ENCODE measurements at regions not wholly inside any gene's neighbourhood (a gene's known extent, or its start where the extent isn't known, plus 50 kb on each side); places are given as distances from the start of the nearest gene placed in this dataset.

DNA sequence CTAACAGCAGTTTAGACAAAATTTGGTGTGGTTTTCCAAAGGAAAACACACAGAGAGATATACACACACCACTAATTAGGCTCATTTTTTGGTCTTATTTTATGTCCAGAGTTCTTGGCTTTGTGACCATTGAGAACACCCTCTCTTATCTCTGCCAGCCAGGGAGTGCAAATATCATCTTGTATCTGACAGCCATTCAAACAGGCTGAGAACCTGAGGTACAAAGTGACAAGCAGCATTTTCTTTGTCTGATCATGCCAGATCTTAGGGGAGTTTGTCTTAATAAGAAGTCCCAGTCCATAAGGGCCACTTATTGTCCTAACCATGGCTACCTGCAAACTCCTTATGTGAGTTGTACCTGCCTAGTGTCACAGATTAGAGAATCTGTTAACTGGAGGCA is 1165.2 kb downstream of the BRINP3 start:
- TF ChIP-seq TEAD4 (IDR thresholded peaks at IDR 0.05): no peak
- TF ChIP-seq, protein P1, sequence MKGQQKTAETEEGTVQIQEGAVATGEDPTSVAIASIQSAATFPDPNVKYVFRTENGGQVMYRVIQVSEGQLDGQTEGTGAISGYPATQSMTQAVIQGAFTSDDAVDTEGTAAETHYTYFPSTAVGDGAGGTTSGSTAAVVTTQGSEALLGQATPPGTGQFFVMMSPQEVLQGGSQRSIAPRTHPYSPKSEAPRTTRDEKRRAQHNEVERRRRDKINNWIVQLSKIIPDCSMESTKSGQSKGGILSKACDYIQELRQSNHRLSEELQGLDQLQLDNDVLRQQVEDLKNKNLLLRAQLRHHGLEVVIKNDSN (IDR thresholded peaks at IDR 0.05): no peak
- TF ChIP-seq RAD21 (IDR thresholded peaks at IDR 0.05; ENCODE audit: low read depth): no peak
- TF ChIP-seq NFIC (IDR thresholded peaks at IDR 0.05): no peak
- TF ChIP-seq ZBTB7A (IDR thresholded peaks at IDR 0.05; ENCODE audit: low read depth): no peak
- no peak for TF ChIP-seq TAF1 (IDR thresholded peaks at IDR 0.05; ENCODE audit: low read depth)
- TF ChIP-seq, protein P2, sequence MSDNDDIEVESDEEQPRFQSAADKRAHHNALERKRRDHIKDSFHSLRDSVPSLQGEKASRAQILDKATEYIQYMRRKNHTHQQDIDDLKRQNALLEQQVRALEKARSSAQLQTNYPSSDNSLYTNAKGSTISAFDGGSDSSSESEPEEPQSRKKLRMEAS (IDR thresholded peaks at IDR 0.05): no peak
- no peak for TF ChIP-seq TCF12 (IDR thresholded peaks at IDR 0.05; ENCODE audit: low read depth)
- no peak for TF ChIP-seq CREB1 (IDR thresholded peaks at IDR 0.05; ENCODE audit: low read depth)
- TF ChIP-seq YY1 (IDR thresholded peaks at IDR 0.05; ENCODE audit: low read depth): no peak

DNA sequence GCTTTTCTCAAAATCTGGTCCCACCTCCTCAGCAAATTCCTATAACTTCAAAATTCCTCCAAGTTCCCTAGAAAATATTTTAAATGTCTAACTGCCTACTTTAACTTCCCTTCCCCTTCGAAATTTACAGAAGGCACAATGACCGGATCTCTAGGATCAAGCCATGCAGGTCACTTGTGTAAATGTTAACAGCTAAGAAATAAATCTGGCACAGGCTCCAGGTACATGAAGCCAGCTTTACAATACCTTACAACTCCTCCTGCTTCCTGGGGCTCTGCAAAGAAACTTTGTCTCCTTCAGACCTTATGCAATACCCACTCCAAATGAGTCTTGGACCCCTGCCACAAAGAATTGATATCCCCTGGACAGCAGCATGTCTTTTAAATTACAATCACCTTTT is 1164.2 kb downstream of the BRINP3 start:
- TF ChIP-seq EGR1 (IDR thresholded peaks at IDR 0.05): no peak
- TF ChIP-seq YY1 (IDR thresholded peaks at IDR 0.05; ENCODE audit: low read depth): no peak
- no peak for TF ChIP-seq ZBTB7A (IDR thresholded peaks at IDR 0.05; ENCODE audit: low read depth)
- TF ChIP-seq TAF1 (IDR thresholded peaks at IDR 0.05; ENCODE audit: low read depth): no peak
- TF ChIP-seq, protein P3, sequence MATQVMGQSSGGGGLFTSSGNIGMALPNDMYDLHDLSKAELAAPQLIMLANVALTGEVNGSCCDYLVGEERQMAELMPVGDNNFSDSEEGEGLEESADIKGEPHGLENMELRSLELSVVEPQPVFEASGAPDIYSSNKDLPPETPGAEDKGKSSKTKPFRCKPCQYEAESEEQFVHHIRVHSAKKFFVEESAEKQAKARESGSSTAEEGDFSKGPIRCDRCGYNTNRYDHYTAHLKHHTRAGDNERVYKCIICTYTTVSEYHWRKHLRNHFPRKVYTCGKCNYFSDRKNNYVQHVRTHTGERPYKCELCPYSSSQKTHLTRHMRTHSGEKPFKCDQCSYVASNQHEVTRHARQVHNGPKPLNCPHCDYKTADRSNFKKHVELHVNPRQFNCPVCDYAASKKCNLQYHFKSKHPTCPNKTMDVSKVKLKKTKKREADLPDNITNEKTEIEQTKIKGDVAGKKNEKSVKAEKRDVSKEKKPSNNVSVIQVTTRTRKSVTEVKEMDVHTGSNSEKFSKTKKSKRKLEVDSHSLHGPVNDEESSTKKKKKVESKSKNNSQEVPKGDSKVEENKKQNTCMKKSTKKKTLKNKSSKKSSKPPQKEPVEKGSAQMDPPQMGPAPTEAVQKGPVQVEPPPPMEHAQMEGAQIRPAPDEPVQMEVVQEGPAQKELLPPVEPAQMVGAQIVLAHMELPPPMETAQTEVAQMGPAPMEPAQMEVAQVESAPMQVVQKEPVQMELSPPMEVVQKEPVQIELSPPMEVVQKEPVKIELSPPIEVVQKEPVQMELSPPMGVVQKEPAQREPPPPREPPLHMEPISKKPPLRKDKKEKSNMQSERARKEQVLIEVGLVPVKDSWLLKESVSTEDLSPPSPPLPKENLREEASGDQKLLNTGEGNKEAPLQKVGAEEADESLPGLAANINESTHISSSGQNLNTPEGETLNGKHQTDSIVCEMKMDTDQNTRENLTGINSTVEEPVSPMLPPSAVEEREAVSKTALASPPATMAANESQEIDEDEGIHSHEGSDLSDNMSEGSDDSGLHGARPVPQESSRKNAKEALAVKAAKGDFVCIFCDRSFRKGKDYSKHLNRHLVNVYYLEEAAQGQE (IDR thresholded peaks at IDR 0.05; ENCODE audit: low read depth): no peak
- no peak for TF ChIP-seq FOXM1 (IDR thresholded peaks at IDR 0.05; ENCODE audit: borderline replicate concordance, low read depth)
- TF ChIP-seq NFIC (IDR thresholded peaks at IDR 0.05): no peak
- no peak for TF ChIP-seq CEBPB (IDR thresholded peaks at IDR 0.05)
- no peak for TF ChIP-seq EP300 (IDR thresholded peaks at IDR 0.05; ENCODE audit: borderline replicate concordance)
- TF ChIP-seq, protein P2 (IDR thresholded peaks at IDR 0.05): no peak
- TF ChIP-seq RAD21 (IDR thresholded peaks at IDR 0.05; ENCODE audit: low read depth): no peak
- no peak for TF ChIP-seq TCF12 (IDR thresholded peaks at IDR 0.05; ENCODE audit: low read depth)
- TF ChIP-seq, protein P1 (IDR thresholded peaks at IDR 0.05): no peak
- TF ChIP-seq TEAD4 (IDR thresholded peaks at IDR 0.05): no peak
- TF ChIP-seq CREB1 (IDR thresholded peaks at IDR 0.05; ENCODE audit: low read depth): no peak

DNA sequence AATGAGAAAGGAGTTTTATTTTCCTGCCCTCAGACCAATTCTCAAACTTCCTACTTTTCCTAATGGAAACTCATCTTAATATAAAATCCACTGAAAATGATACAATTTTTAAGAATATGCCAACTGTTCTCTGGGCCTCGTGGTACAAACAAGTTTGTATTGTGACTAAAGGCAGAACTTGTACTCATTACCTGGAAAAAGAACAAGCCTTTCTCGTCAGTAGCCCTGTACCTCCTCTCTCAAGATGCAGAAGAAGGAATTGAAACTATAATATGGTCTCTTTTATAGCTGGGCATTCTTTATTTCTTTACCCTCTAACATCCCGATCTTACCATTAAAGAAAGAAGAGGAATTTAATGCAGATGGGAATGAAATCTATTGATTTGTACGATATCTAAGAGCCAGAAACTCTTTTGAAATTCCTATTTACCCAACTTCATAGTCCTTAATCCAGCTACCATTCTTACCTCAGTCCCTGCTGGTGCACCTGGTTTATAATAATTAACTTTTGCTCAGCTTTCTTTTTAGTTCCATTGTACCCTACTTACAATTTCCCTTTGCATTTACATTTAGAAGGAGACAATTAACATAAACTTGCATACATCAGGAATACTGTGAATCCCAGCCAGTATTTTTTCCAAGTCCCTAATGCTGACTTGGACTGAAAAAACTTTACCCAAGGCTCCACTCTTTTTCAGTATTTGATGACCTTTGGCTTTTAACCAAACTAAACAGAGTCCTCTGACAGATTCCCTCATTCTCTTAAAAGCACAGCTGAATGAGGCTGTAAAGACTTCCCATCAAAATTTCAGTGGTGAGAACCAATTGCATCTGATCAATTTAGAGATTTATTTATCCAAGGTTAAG is 1162.4 kb downstream of the BRINP3 start:
- no peak for TF ChIP-seq EGR1 (IDR thresholded peaks at IDR 0.05)

DNA sequence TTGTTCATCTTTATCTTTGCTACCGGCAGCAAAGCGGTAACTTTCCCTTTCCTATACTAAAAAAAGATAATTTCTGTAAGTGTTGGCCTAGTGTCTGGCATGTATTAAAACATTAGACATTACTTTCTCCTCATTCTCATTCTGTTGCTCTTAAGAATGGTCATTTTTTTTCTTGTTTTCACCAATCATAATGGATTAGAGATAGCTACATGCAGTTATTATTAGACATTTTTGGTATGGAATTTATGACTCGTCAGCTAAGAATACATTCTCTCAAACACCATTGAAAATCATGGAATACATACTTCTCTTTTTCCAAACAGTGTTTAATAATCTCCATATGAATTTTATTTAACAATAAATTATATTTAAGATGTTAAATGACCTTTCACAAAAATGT is 1154.6 kb downstream of the BRINP3 start:
- no peak for TF ChIP-seq TAF1 (IDR thresholded peaks at IDR 0.05; ENCODE audit: low read depth)
- TF ChIP-seq RAD21 (IDR thresholded peaks at IDR 0.05; ENCODE audit: low read depth): no peak
- TF ChIP-seq, protein P2 (IDR thresholded peaks at IDR 0.05): no peak
- no peak for TF ChIP-seq CREB1 (IDR thresholded peaks at IDR 0.05; ENCODE audit: low read depth)
- no peak for TF ChIP-seq YY1 (IDR thresholded peaks at IDR 0.05; ENCODE audit: low read depth)
- TF ChIP-seq NFIC (IDR thresholded peaks at IDR 0.05): no peak
- TF ChIP-seq TEAD4 (IDR thresholded peaks at IDR 0.05): no peak
- no peak for TF ChIP-seq CEBPB (IDR thresholded peaks at IDR 0.05)
- TF ChIP-seq ZBTB7A (IDR thresholded peaks at IDR 0.05; ENCODE audit: low read depth): no peak
- TF ChIP-seq EGR1 (IDR thresholded peaks at IDR 0.05): no peak
- TF ChIP-seq FOXM1 (IDR thresholded peaks at IDR 0.05; ENCODE audit: borderline replicate concordance, low read depth): no peak
- no peak for TF ChIP-seq TCF12 (IDR thresholded peaks at IDR 0.05; ENCODE audit: low read depth)
- TF ChIP-seq, protein P3 (IDR thresholded peaks at IDR 0.05; ENCODE audit: low read depth): no peak
- no peak for TF ChIP-seq EP300 (IDR thresholded peaks at IDR 0.05; ENCODE audit: borderline replicate concordance)

DNA sequence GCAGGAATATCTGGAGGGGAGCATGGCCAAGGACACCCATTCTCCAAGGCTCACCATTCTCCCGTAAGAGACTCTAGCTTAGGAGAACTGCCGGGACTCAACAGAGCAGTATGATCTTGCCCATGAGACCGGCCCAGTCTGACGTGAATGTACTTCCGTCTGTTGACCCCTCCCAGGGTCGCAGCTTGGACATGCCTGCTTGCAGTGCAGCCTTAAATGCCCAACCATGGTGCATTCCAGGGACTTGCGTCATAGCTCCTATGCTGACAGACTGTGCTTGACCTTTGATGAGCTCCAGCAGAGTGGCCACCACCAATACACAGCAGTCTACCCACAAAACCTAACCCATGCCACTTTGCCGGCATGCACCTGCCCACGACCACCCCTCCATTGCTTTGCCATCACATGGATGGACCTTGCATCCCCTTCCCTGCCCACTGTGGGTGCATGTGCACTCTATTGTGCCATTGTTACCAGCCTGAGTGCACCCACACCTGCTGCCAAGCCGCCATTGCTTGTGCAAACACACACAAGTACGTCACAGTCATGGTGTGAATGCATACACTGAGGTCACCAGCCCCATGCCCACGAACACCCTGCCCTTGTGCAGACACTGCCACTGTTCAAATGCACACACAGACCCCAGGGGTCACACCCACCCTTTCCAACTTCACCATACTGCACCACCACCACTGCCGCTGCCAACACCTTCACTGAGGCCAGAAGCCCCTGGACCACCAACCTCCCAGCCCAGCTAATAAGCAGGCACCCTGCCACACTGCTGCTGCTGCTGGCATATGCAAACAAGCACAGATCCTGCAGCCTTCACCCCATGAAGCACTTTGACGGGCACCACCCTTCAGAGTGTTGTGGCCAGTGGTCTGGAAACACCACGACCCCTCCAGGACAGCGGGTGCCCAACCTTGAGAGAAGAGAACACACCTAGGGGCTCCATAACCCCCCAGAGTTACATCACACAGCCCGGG is 1141.3 kb downstream of the BRINP3 start:
- TF ChIP-seq, protein P1 (IDR thresholded peaks at IDR 0.05): no peak
- TF ChIP-seq CEBPB (IDR thresholded peaks at IDR 0.05) (no peak), TAF1 (IDR thresholded peaks at IDR 0.05; ENCODE audit: low read depth) (no peak), NFIC (IDR thresholded peaks at IDR 0.05) (no peak), EP300 (IDR thresholded peaks at IDR 0.05; ENCODE audit: borderline replicate concordance) (no peak), TEAD4 (IDR thresholded peaks at IDR 0.05) (no peak), YY1 (IDR thresholded peaks at IDR 0.05; ENCODE audit: low read depth) (no peak), RAD21 (IDR thresholded peaks at IDR 0.05; ENCODE audit: low read depth) (no peak), FOXM1 (IDR thresholded peaks at IDR 0.05; ENCODE audit: borderline replicate concordance, low read depth) (no peak), CREB1 (IDR thresholded peaks at IDR 0.05; ENCODE audit: low read depth) (no peak), ZBTB7A (IDR thresholded peaks at IDR 0.05; ENCODE audit: low read depth) (no peak), EGR1 (IDR thresholded peaks at IDR 0.05) (no peak), TCF12 (IDR thresholded peaks at IDR 0.05; ENCODE audit: low read depth) (no peak)
- TF ChIP-seq, protein P3 (IDR thresholded peaks at IDR 0.05; ENCODE audit: low read depth): no peak
- TF ChIP-seq, protein P2 (IDR thresholded peaks at IDR 0.05): no peak
